ENCODE measurements at regions not wholly inside any gene's neighbourhood (a gene's known extent, or its start where the extent isn't known, plus 50 kb on each side); places are given as distances from the start of the nearest gene placed in this dataset.

- TF ChIP-seq, protein P1, sequence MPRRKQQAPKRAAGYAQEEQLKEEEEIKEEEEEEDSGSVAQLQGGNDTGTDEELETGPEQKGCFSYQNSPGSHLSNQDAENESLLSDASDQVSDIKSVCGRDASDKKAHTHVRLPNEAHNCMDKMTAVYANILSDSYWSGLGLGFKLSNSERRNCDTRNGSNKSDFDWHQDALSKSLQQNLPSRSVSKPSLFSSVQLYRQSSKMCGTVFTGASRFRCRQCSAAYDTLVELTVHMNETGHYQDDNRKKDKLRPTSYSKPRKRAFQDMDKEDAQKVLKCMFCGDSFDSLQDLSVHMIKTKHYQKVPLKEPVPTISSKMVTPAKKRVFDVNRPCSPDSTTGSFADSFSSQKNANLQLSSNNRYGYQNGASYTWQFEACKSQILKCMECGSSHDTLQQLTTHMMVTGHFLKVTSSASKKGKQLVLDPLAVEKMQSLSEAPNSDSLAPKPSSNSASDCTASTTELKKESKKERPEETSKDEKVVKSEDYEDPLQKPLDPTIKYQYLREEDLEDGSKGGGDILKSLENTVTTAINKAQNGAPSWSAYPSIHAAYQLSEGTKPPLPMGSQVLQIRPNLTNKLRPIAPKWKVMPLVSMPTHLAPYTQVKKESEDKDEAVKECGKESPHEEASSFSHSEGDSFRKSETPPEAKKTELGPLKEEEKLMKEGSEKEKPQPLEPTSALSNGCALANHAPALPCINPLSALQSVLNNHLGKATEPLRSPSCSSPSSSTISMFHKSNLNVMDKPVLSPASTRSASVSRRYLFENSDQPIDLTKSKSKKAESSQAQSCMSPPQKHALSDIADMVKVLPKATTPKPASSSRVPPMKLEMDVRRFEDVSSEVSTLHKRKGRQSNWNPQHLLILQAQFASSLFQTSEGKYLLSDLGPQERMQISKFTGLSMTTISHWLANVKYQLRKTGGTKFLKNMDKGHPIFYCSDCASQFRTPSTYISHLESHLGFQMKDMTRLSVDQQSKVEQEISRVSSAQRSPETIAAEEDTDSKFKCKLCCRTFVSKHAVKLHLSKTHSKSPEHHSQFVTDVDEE (CRISPR knock-in tag; IDR thresholded peaks at IDR 0.05), result no peak
- TF ChIP-seq RARB (CRISPR knock-in tag; IDR thresholded peaks at IDR 0.05), result no peak
Observed at GRCh38 chr22:48520207-48520606, 1307.5 kb downstream of the BRD1 start.

Data from SK-N-SH treated with all-trans-retinoic acid at 6 μM for 48 hours (cell line).